HUES64 (cell line): ENCODE measurements at regions not wholly inside any gene's neighbourhood (a gene's known extent, or its start where the extent isn't known, plus 50 kb on each side); places are given as distances from the start of the nearest gene placed in this dataset.
"Not testable (repeated sequence)": the region's sequence is repeated elsewhere in the genome, so short reads cannot be mapped to it uniquely, and the experiment has no call there.

Experiments
- H3K27ac ChIP-seq: 2 replicates; pipeline ENCODE4 v1.7.0; 2013; ENCODE audit warnings: low read depth, low read length, inconsistent platforms
- H3K27me3 ChIP-seq: 2 replicates; pipeline ENCODE4 v1.6.1; 2013; ENCODE audit warnings: mild to moderate bottlenecking, low read length; ENCODE audit not compliant: insufficient read depth
- H3K36me3 ChIP-seq: 2 replicates; pipeline ENCODE4 v1.6.1; 2013; ENCODE audit warnings: mild to moderate bottlenecking, low read length; ENCODE audit not compliant: insufficient read depth
- H3K4me1 ChIP-seq: 2 replicates; pipeline ENCODE4 v1.6.1; 2013; ENCODE audit warnings: mild to moderate bottlenecking, low read length, moderate library complexity; ENCODE audit not compliant: insufficient read depth
- H3K4me3 ChIP-seq: 2 replicates; pipeline ENCODE4 v1.5.1; 2013; ENCODE audit warnings: mild to moderate bottlenecking, low read length, moderate library complexity
- H3K9ac ChIP-seq: 2 replicates; pipeline ENCODE4 v1.6.1; 2013; ENCODE audit warnings: mild to moderate bottlenecking, low read depth, low read length
- H3K9me3 ChIP-seq: 2 replicates; pipeline ENCODE4 v1.6.1; 2013; ENCODE audit warnings: low read depth, low read length; ENCODE audit not compliant: insufficient read depth
- WGBS: fragments of 150-250, 120-280 bp; methylation state at CpG from one replicate; pipeline ENCODE4 v1.1.7; 2013; ENCODE audit warnings: missing lambda C conversion rate; 5-methylcytosine and 5-hydroxymethylcytosine counted together

DNA sequence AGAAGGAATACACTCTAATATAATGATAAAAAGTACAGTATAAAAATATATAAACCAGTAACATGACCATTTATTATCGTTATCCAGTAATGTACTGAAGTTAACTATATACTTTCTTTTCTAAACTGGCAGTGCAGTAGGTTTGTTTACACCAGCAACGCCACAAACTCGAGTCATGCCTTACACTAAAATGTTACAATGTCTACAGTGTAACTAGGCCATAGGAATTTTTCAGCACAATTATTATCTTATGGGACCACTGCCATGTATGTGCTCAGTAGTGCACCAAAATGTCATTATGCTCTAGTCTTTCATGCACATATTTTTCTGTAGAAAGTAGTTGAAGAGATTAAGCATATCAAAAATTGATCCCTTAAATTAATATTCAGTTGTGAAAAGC is 609.8 kb upstream of the BCHE start:
- 0 out of 2 replicates have a peak, but pooled peaks cover 4% of the 10 kb centered on the region for H3K9me3 ChIP-seq
- no peak overlapping the region for H3K27ac ChIP-seq
- H3K36me3 ChIP-seq = no peaks in the 10 kb centered on the region
- H3K27me3 ChIP-seq = no peaks in the 10 kb centered on the region
- no peak overlapping the region for H3K9ac ChIP-seq
- 94% methylated on average over 3 of the region's 3 CpGs for WGBS
- 0 out of 2 replicates have a peak, but pooled peaks cover 4% of the 10 kb centered on the region for H3K4me1 ChIP-seq
- H3K4me3 ChIP-seq = no peak overlapping the region

DNA sequence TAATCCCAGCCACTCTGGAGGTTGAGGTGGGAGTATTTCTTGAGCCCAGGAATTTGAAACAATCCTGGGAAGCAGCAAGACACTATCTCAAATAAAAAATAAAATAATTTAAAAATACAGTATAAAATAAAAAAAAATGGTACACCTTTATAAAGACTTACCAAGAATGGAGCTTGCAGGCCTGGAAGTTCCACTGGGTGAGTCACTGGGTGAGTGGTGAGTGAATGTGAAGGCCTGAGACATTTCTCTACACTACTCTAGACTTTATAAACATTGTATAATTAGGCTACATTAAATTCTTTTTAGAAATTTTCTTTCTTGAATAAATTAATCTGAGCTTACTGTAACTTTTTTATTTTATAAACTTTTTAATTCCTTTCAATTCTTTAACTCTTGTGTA is 609.1 kb upstream of the BCHE start:
- no peaks in the 10 kb centered on the region for H3K36me3 ChIP-seq
- H3K4me1 ChIP-seq = 0 out of 2 replicates have a peak, but pooled peaks cover 4% of the 10 kb centered on the region
- H3K9ac ChIP-seq = no peak overlapping the region
- no peak overlapping the region for H3K4me3 ChIP-seq
- no peak overlapping the region for H3K27ac ChIP-seq
- H3K27me3 ChIP-seq = no peaks in the 10 kb centered on the region
- 0 out of 2 replicates have a peak, but pooled peaks cover 4% of the 10 kb centered on the region for H3K9me3 ChIP-seq

DNA sequence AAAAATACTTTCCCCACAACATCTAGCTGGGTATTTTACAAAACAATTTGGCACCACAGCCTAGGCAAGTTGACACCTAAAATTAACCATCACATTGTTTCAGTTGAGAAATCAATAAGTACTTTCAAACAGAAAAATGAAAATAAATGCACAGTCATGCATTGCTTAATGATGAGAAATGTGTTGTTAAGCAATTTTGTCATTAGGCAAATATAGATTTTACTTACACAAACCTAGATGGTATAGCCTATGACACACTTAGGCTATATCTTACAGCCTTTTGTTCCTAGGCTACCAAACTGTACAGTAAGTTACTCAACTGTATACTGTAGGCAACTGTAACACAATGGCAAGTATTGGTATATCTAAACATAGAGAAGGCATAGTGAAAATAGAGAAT is 608.6 kb upstream of the BCHE start:
- H3K4me1 ChIP-seq = 0 out of 2 replicates have a peak, but pooled peaks cover 4% of the 10 kb centered on the region
- H3K27me3 ChIP-seq = no peaks in the 10 kb centered on the region
- H3K4me3 ChIP-seq = no peak overlapping the region
- 0 out of 2 replicates have a peak, but pooled peaks cover 4% of the 10 kb centered on the region for H3K9me3 ChIP-seq
- H3K27ac ChIP-seq = no peak overlapping the region; the same call in 1 of the 2 replicates
- no peaks in the 10 kb centered on the region for H3K36me3 ChIP-seq
- H3K9ac ChIP-seq = no peak overlapping the region

DNA sequence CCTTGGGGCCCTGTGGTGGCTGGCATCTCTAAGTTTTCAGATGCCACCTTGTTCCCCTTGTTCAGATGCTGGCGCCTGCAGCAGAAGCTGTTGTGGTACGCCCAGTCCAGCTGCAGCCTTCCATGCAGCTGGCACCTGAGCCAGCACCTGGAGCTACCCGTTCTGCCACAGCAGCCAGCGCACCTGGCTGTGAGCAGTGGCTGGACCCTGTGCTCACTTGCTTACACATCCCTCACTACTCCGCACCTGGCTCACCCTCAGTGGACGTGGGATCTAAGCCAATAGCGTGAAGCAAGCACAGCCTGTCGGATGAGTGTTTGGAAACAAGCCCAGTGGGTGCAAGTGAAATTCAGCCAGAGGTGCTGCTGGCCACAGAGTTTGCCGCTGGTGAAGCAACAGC is 607.5 kb upstream of the BCHE start:
- Histone ChIP-seq H3K27ac (no peak overlapping the region), H3K4me1 (0 out of 2 replicates have a peak, but pooled peaks cover 4% of the 10 kb centered on the region), H3K27me3 (no peaks in the 10 kb centered on the region), H3K36me3 (no peaks in the 10 kb centered on the region), H3K9ac (no peak overlapping the region), H3K9me3 (0 out of 2 replicates have a peak, but pooled peaks cover 4% of the 10 kb centered on the region), H3K4me3 (no peak overlapping the region)
- 97% methylated on average over 9 of the region's 9 CpGs for WGBS

DNA sequence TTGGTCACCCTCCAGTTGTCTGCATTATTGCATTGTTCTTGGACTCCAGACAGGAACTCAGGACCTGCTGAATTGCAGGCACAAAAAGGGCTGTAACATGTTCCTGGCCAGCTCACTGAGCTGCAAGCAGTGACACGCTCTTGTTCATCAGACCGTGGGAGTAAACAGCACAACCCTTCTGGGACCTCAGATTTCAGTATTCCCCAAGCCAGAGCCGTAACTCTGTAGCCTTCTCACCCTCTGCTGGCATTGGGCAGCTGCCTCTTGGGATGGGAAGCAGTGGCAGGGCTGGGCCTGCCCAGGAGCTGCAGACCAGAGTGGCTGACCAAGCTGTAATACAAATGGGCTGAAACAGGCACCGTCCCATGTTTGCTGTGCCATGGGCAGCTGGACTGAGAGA is 607.1 kb upstream of the BCHE start:
- Histone ChIP-seq H3K27ac (no peak overlapping the region), H3K4me1 (0 out of 2 replicates have a peak, but pooled peaks cover 4% of the 10 kb centered on the region)

DNA sequence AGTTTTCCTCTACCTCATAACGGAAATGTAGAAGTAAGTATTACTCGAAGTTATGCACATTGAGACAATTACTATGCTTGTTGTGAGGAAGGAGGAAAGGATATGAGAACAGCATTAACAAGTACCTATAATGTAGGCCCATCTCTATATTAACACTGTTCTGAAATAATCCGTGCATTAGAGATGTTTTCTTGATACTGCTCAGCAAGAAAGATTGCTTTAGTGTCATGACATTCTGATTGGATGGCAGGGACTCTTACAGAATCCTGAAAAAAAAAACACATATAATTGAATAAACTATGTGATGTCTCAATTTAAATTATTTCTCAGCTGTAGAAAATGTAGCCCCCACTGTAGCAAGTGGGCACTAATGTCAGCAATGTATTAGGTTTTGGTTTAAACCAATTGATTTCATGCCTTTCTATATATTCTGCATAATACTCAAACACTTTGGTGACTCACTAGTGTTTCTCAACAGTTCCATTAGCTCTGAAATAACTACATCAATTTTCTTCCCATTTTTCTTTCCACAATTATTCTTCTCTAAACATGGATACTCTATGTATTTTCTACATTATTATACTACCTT is 598.3 kb upstream of the BCHE start:
- Histone ChIP-seq H3K36me3 (no peaks in the 10 kb centered on the region), H3K9me3 (no peaks in the 10 kb centered on the region), H3K27me3 (no peaks in the 10 kb centered on the region), H3K27ac (no peak overlapping the region), H3K4me1 (no peaks in the 10 kb centered on the region), H3K4me3 (no peak overlapping the region), H3K9ac (no peak overlapping the region)
- 89% methylated on average over 3 of the region's 3 CpGs for WGBS

More for the DNA sequence above, 607.1 kb upstream of the BCHE start:
- H3K36me3 ChIP-seq = no peaks in the 10 kb centered on the region
- H3K27me3 ChIP-seq = no peaks in the 10 kb centered on the region
- H3K9me3 ChIP-seq = 0 out of 2 replicates have a peak, but pooled peaks cover 4% of the 10 kb centered on the region
- H3K4me3 ChIP-seq = no peak overlapping the region
- WGBS = 97% methylated on average over 4 of the region's 4 CpGs
- H3K9ac ChIP-seq = no peak overlapping the region

DNA sequence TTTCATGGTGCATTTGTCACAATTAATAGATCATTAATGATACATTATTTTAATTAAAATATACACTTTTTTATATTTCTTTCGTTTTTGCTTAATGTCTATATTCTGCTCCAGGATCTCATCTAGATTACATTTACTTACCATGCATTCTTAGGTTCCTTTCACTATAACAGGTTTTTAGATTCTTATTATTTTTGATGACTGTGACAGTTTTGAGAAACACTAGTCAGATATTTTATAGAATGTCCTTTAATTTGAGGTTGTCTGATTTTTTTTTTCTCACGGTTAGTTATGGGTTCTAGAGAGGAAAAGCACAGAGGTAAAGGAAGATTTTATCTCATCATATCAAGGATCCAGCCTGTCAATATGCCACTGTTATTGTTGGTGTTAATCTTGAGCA is 595.8 kb upstream of the BCHE start:
- Histone ChIP-seq H3K36me3 (no peaks in the 10 kb centered on the region), H3K27me3 (no peaks in the 10 kb centered on the region), H3K27ac (no peak overlapping the region), H3K4me3 (no peak overlapping the region), H3K9ac (no peak overlapping the region), H3K4me1 (no peaks in the 10 kb centered on the region), H3K9me3 (no peaks in the 10 kb centered on the region)
- 75% methylated on average over 2 of the region's 2 CpGs for WGBS

DNA sequence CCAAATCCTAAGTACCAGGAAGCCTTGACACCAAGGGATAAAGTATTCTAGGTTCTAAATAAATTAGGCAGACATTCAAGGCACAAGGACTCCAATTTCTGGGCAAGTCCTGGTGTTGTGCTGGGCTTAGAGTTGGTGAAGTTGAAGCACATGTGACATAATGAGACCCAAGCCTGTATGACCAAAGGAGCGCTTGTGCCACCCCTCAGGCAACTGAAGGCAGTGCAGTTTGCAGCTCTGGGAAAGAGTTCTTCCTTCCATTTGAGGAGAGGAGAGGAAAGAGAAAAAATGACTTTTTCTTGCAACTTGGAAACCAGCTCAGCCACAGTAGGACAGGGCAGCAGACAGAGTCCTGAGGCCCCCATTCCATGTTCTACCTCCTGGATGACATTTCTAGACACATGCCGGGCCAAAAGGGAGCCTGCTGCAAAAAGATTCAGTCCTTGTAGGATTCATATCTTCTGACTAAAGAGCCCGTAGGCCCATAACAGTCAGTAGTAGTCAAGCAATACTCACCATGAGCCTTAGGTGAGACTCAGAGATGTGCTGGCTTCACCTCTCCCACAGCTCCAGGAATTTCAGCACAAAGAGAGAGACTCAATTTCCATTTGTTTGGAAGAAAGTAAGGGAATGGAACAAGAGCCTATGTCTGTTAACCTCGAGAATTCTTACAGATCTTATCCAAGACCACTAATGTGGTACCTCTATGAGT is 588.8 kb upstream of the BCHE start:
- no peaks in the 10 kb centered on the region for H3K9me3 ChIP-seq
- no peak overlapping the region for H3K9ac ChIP-seq
- WGBS = 87% methylated on average over 4 of the region's 4 CpGs
- peaks cover 7% of the 10 kb centered on the region; the same call in 1 of the 2 replicates for H3K4me1 ChIP-seq
- H3K27me3 ChIP-seq = no peaks in the 10 kb centered on the region
- no peaks in the 10 kb centered on the region for H3K36me3 ChIP-seq
- no peak overlapping the region for H3K4me3 ChIP-seq
- H3K27ac ChIP-seq = no peak overlapping the region

DNA sequence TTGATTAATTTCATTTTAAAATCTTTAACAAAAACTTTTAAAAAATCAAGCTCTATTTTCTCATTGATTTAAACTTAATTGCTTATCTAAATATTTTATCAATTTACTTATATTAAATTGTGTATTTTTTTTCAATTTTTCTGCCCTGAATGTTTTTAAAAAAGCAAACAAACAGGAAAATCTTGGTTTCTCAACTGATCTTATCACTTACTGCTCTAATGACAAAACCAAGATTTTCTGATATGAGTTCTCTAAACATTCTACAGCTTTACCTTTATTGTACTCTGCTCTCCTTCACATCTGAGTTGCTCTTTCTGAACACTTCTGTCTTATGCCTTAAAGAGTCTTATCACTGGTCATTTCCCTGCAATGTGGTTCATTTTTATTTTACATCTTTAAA is 587.8 kb upstream of the BCHE start:
- peaks cover 7% of the 10 kb centered on the region; the same call in 1 of the 2 replicates for H3K4me1 ChIP-seq
- no peak overlapping the region for H3K4me3 ChIP-seq
- no peak overlapping the region for H3K9ac ChIP-seq
- no peaks in the 10 kb centered on the region for H3K9me3 ChIP-seq
- no peaks in the 10 kb centered on the region for H3K27me3 ChIP-seq
- no peaks in the 10 kb centered on the region for H3K36me3 ChIP-seq
- no peak overlapping the region for H3K27ac ChIP-seq

DNA sequence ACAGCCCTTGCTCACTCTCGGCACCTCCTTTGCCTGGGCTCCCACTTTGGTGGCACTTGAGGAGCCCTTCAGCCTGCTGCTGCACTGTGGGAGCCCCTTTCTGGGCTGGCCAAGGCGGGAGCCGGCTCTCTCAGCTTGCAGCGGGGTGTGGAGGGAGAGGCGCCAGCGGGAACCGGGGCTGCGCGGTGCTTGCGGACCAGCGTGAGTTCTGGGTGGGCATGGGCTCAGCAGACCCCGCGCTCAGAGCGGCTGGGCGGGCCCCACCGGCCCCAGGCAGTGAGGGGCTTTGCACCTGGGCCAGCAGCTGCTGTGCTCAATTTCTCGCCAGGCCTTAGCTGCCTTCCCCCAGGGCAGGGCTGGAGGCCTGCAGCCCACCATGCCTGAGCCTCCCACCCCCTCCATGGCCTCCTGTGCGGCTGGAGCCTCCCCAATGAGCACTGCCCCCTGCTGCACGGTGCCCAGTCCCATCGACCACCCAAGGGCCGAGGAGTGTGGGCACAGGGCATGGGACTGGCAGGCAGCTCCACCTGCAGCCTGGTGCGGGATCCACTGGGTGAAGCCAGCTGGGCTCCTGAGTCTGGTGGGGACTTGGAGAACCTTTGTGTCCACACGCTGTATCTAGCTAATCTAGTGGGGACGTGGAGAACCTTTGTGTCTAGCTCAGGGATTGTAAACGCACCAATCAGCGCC is 586.7 kb upstream of the BCHE start:
- H3K9me3 ChIP-seq, H3K36me3 ChIP-seq, H3K9ac ChIP-seq, H3K4me1 ChIP-seq, H3K27me3 ChIP-seq, H3K27ac ChIP-seq, H3K4me3 ChIP-seq: not testable (repeated sequence)
- 98% methylated on average over 26 of the region's 26 CpGs for WGBS

DNA sequence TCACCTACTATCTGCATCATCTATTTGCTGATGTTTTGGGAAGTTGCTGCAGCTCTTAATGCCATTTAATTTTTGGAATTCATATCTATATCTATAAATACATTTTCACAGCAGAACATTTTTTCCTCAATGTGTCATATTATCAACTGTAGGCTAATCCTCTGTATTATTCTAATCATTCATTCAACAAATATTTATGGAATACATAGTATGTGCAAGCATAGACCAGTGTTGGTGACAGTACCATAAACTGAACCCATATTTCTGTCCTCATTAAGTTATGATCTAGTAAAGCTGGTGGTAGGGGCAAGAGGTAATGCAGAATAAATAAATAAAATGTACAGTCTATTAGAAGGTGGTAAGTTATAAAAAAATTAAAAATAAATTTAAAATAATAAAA is 585.3 kb upstream of the BCHE start:
- Histone ChIP-seq H3K4me3 (no peak overlapping the region), H3K27ac (no peak overlapping the region), H3K36me3 (no peaks in the 10 kb centered on the region), H3K27me3 (no peaks in the 10 kb centered on the region), H3K9ac (no peak overlapping the region), H3K4me1 (peaks cover 7% of the 10 kb centered on the region; the same call in 1 of the 2 replicates), H3K9me3 (no peaks in the 10 kb centered on the region)
